Choroid plexus epithelial cell (primary cell): ENCODE measurements at regions not wholly inside any gene's neighbourhood (a gene's known extent, or its start where the extent isn't known, plus 50 kb on each side); places are given as distances from the start of the nearest gene placed in this dataset.

Experiments used
- DNase-seq: peaks from one replicate; pipeline ENCODE4 v3.0.0-alpha.2; 2010; ENCODE audit warnings: low read depth
- H3K4me3 ChIP-seq: 2 replicates; pipeline ENCODE4 v1.5.1; 2011; ENCODE audit warnings: low read depth, mild to moderate bottlenecking, control low read depth, low read length, moderate library complexity
- CTCF ChIP-seq: conservative IDR thresholded peaks from 2 replicates; pipeline ENCODE4 v1.5.1; 2011; ENCODE audit warnings: low read depth, mild to moderate bottlenecking, control low read depth, inconsistent platforms, low read length, moderate library complexity

DNA sequence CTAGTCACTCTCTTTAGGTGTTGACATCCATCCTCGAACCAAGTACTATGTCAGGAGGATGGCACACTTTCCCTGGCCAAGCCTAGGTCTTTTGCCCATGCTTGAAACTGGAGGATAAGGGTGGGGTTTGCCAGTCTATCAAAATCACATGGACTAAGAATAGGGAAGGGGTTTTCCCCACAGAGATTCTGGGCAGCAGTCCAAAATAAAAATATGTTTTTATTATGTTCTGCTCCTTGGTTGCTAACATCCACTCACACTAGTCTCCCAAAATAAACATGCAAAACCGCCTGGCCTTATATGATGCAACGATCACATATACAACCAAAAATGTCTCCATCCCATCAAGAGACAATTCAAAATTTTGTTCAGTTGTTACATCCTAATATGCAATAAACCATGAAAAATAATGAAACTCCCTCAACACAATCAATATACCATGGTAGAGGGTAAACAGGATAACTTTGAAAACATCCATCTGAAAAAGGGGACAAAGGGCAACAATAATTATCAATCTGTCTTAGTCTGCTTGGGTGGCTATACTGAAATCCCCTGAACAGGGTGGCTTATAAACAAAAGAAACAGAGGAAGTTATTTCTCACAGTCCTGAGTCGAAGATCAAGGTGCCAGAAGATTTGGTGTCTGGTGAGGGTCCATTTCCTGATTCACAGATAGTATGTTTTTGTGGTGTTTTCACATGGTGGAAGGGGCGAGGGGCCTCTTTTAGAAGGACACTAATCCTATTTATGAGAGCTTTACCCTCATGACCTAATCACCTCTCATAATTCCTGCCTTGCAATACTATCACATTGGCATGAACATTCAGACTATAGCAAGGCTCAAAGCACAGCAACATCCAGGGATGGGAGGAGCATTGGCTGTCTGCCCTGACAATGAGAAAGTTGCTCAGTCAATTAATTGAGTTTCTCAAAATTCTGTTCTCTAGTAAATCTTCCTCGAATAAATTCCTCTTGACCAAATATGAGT is 159.3 kb downstream of the ETV1 start:
- TF ChIP-seq CTCF: no peak
- no peak overlapping the region for H3K4me3 ChIP-seq
- DNase-seq: peak; percentile 95

- H3K4me3 ChIP-seq: no peak overlapping the region
- DNase-seq: peak; percentile 43
- TF ChIP-seq CTCF: no peak
Measured at GRCh38 chr7:13832346-13832745, 157.1 kb downstream of the ETV1 start.

- no peak for TF ChIP-seq CTCF
- no peak overlapping the region for H3K4me3 ChIP-seq
- no peak for DNase-seq
Measured at GRCh38 chr7:13834328-13834761, 155.1 kb downstream of the ETV1 start.

GRCh38 chr7:13835442-13835841 is 154.0 kb downstream of the ETV1 start:
- no peak for DNase-seq
- TF ChIP-seq CTCF: no peak
- no peak overlapping the region for H3K4me3 ChIP-seq

- TF ChIP-seq CTCF: no peak
- no peak for DNase-seq
- H3K4me3 ChIP-seq: no peak overlapping the region
Measured at GRCh38 chr7:13839063-13839462, 150.4 kb downstream of the ETV1 start.
